GM12891 (cell line): ENCODE measurements at regions not wholly inside any gene's neighbourhood (a gene's known extent, or its start where the extent isn't known, plus 50 kb on each side); places are given as distances from the start of the nearest gene placed in this dataset.
"Not testable (repeated sequence)": the region's sequence is repeated elsewhere in the genome, so short reads cannot be mapped to it uniquely, and the experiment has no call there.

Experiments used
- DNase-seq: peaks from one replicate; pipeline ENCODE4 v3.0.0; 2011; ENCODE audit warnings: low spot score; ENCODE audit not compliant: insufficient read length
- FAIRE-seq: peaks from 2 replicates; lab custom pipeline; 2011; peaks lifted over from hg19 to GRCh38; lab: Jason Lieb, UNC
- PAX5 ChIP-seq: IDR thresholded peaks from 2 replicates; pipeline ENCODE4 v1.6.1; 2011; ENCODE audit warnings: low read length, moderate library complexity, mild to moderate bottlenecking; ENCODE audit not compliant: insufficient read depth, severe bottlenecking
- POLR2A ChIP-seq: IDR thresholded peaks from 2 replicates; pipeline ENCODE4 v1.6.1; 2011; ENCODE audit warnings: low read depth, low read length, control low read depth
- POLR2AphosphoS5 ChIP-seq: IDR thresholded peaks from 2 replicates; pipeline ENCODE4 v1.6.1; 2011; ENCODE audit warnings: low read depth, low read length, control low read depth
- POU2F2 ChIP-seq: IDR thresholded peaks from 2 replicates; pipeline ENCODE4 v1.6.1; 2011; ENCODE audit warnings: low read depth, mild to moderate bottlenecking, control low read depth, low read length, moderate library complexity
- SPI1 ChIP-seq: IDR thresholded peaks from 2 replicates; pipeline ENCODE4 v1.6.1; 2011; ENCODE audit warnings: low read depth, low read length, control low read depth
- TAF1 ChIP-seq: IDR thresholded peaks from 2 replicates; pipeline ENCODE4 v1.6.1; 2011; ENCODE audit warnings: low read depth, low read length, control low read depth

DNA sequence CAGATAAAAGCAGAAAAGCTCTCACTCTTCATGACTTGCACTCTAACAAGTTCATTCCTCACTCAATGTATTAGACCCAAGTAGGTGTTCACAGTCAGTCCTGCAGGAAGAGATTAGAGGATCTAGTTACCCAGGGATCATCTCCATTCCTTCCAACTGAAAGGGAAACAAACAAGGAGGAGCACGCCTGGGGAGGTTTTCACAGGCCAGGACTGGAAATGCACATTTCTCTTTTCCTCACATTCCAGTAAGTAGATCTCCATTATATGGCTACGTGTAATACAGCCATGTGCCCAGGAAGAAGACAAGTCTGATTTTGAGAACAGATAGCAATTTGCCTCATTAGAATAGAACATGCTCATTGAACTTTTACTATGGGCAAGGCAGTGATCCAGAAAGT is 1132.2 kb upstream of the FAM98A start:
- DNase-seq, result no peak
- TF ChIP-seq PAX5, result no peak
- TF ChIP-seq POU2F2, result no peak
- no peak for TF ChIP-seq TAF1
- TF ChIP-seq POLR2A, result no peak
- no peak for TF ChIP-seq POLR2AphosphoS5
- no peak for TF ChIP-seq SPI1
- no peak for FAIRE-seq

DNA sequence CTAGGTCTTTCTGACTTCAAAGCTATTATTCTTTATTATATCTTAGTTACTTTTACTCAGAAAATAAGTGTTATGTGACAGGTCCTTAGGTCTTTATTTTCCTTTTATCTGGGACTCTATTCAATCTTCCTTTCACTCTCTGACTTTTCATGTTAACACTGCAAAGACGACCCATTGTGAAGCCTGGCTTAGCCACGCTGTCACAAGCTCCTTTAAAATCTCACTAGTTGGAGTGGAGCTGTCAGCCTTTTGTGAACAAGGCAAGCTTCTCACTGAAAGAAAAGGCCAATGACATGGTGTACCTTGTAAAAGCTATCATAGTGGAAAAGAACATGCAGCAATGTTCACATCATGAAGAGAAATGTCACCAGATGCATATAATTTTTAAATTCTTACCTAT is 1130.7 kb upstream of the FAM98A start:
- no peak for TF ChIP-seq POU2F2
- TF ChIP-seq POLR2A, result no peak
- no peak for TF ChIP-seq PAX5
- TF ChIP-seq POLR2AphosphoS5, result no peak
- TF ChIP-seq SPI1, result no peak
- TF ChIP-seq TAF1, result no peak
- FAIRE-seq, result no peak
- DNase-seq, result no peak

DNA sequence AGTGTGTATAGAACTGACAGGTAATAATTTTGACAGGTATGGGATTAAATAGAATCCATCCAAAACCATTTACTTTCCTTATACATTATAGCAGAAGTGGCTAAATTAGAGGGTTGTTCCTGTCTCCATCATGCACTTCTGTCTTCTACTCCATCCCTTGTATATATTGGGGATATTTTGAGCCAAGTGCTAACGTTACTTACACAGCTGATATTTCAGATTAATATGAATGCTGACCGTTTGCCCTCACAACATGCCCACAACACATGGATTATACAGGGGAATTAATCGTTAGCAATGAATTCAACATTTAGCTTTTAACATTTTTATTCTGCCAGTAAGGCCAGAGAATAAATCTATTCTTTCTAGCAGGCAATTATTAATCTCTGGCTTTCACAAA is 1125.0 kb upstream of the FAM98A start:
- FAIRE-seq (no peak), DNase-seq (no peak)
- TF ChIP-seq POLR2AphosphoS5 (no peak), TAF1 (no peak), PAX5 (no peak), POU2F2 (no peak), SPI1 (no peak), POLR2A (no peak)

- DNase-seq (no peak), FAIRE-seq (no peak)
- TF ChIP-seq SPI1 (no peak), POLR2A (no peak), TAF1 (no peak), POU2F2 (no peak), PAX5 (no peak), POLR2AphosphoS5 (no peak)
Measured at GRCh38 chr2:34723683-34724082, 1124.6 kb upstream of the FAM98A start.

- TF ChIP-seq POLR2A (no peak), POU2F2 (no peak), TAF1 (no peak), POLR2AphosphoS5 (no peak), PAX5 (no peak), SPI1 (no peak)
- no peak for DNase-seq
- FAIRE-seq, result no peak
Measured at GRCh38 chr2:34719206-34719605, 1120.1 kb upstream of the FAM98A start.

DNA sequence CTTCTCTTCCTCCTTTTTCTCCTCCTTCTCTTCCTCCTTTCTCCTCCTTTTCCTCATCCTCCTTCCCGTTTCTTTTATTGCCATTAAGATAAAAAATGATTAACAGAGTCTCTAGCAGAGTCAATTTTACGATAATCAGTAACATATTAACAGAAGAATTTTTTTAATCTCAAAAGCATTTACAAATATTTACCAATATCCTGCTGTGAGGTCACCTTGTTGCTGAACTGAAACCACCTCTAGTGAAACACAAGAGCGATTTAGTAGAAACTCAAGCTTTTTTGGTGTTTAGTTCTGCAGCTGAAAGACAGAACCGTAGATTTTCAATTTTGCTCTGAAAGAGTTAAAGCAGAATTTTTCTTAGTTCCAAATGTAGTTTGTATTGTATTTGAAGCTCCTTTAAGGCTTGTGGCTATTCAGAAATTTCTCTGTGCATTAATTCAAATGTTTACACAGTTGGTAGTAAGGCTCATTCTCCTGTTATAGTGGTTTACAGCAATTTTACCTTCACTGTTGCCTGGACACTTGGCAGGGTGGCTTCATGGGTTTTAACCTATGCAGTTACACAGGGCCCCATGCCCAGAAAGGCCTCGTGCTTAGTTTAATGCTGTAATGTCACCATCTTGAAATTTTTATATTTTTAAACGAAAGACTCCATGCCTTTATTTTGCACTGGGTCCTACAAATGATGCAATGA is 1106.6 kb upstream of the FAM98A start:
- no peak for DNase-seq
- no peak for FAIRE-seq
- TF ChIP-seq TAF1 (no peak), POLR2A (no peak), POU2F2 (no peak), POLR2AphosphoS5 (no peak), SPI1 (no peak), PAX5 (no peak)

GRCh38 chr2:34703292-34703691 is 1104.2 kb upstream of the FAM98A start:
- DNase-seq, result no peak
- FAIRE-seq, result no peak
- TF ChIP-seq POLR2A (no peak), PAX5 (no peak), SPI1 (no peak), POLR2AphosphoS5 (no peak), TAF1 (no peak), POU2F2 (no peak)

GRCh38 chr2:34702391-34702790 is 1103.3 kb upstream of the FAM98A start:
- not testable (repeated sequence) for DNase-seq, FAIRE-seq

- DNase-seq, FAIRE-seq: not testable (repeated sequence)
Measured at GRCh38 chr2:34677591-34677990, 1078.5 kb upstream of the FAM98A start.

DNA sequence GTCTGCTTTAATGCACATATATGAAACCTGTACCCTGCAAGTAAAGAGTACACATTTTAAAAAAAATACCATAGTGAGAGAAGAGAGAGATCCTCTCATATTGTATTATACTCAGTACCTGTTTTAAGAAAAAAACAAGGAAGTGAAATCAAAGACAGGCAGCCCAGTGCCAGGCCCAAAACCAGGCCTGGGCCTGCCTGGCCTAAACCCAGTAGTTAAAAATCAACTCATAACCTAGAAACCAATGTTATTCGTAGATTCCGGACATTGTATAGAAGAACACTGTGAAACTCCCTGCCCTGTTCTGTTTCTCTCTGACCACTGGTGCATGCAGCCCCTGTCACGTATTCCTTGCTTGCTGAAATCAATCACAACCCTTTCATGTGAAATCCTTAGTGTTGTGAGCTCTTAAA is 1078.0 kb upstream of the FAM98A start:
- not testable (repeated sequence) for FAIRE-seq, DNase-seq

- FAIRE-seq (no peak), DNase-seq (no peak)
- TF ChIP-seq POU2F2, result no peak
- TF ChIP-seq SPI1, result no peak
- no peak for TF ChIP-seq POLR2AphosphoS5
- no peak for TF ChIP-seq PAX5
- no peak for TF ChIP-seq POLR2A
- TF ChIP-seq TAF1, result no peak
Measured at GRCh38 chr2:34670482-34670881, 1071.4 kb upstream of the FAM98A start.
